ENCODE measurements at regions not wholly inside any gene's neighbourhood (a gene's known extent, or its start where the extent isn't known, plus 50 kb on each side); places are given as distances from the start of the nearest gene placed in this dataset.
"Not testable (repeated sequence)": the region's sequence is repeated elsewhere in the genome, so short reads cannot be mapped to it uniquely, and the experiment has no call there.

DNA sequence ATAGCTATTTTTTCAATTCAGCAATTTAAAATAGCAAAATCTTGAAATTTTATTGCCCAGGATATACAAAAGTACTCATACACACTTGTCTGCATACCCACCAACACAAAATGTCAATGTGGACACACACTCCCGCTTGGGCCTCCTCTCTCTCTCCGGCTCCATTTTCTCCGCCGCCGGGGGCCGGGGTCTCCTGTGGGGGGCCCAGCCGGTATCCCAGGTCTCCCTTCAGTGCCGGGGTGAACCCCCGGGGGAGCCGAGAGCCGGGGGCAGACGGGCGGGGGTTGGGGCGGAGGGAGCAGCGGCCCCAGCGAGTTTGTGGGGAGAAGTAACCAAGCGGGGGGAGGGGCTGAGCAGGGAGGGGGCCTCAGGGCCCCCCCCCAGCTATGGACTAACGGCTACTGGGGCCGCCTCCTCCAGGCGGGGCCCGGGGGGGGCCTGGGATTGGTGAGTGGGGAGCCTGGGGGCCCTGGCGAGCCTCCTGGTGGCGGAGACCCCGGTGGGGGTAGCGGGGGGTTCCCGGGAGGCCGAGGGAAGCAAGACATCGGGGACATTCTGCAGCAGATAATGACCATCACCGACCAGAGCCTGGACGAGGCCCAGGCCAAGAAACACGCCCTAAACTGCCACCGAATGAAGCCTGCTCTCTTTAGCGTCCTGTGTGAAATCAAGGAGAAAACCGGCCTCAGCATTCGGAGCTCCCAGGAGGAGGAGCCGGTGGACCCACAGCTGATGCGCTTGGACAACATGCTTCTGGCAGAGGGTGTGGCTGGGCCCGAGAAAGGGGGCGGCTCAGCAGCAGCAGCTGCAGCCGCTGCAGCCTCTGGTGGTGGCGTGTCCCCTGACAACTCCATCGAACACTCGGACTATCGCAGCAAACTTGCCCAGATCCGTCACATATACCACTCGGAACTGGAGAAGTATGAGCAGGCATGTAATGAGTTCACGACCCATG, 56.6 kb downstream of the CHST2 start:
- not testable (repeated sequence) for DNase-seq

DNA sequence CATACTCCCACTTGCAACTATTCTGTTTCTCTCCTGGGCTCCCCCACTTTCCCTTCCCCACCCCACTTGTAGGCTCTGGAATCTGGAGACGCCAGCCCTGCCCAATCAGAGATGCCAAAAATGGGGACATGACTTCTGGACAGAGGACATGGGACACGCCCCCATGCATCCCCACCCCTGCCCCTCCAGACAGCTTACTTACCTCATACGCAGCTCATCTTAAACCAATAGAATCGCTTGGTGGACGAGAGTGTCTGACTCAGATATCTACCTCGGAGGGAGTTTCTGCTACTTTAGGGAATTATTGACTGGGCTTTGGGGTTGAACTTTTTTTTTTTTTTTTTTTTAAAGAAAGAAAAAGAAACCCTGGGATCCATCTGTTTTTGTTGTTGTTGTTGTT, 58.4 kb downstream of the CHST2 start:
- not testable (repeated sequence) for DNase-seq

GRCh38 chr3:143178775-143179548, 59.4 kb downstream of the CHST2 start:
- DNase-seq: not testable (repeated sequence)

- DNase-seq: no peak
These were observed 60.0 kb downstream of the CHST2 start for GRCh38 chr3:143179603-143180002.

GRCh38 chr3:143180860-143181259, 61.3 kb downstream of the CHST2 start:
- not testable (repeated sequence) for DNase-seq

GRCh38 chr3:143181977-143182376, 62.4 kb downstream of the CHST2 start:
- DNase-seq: not testable (repeated sequence)

DNA sequence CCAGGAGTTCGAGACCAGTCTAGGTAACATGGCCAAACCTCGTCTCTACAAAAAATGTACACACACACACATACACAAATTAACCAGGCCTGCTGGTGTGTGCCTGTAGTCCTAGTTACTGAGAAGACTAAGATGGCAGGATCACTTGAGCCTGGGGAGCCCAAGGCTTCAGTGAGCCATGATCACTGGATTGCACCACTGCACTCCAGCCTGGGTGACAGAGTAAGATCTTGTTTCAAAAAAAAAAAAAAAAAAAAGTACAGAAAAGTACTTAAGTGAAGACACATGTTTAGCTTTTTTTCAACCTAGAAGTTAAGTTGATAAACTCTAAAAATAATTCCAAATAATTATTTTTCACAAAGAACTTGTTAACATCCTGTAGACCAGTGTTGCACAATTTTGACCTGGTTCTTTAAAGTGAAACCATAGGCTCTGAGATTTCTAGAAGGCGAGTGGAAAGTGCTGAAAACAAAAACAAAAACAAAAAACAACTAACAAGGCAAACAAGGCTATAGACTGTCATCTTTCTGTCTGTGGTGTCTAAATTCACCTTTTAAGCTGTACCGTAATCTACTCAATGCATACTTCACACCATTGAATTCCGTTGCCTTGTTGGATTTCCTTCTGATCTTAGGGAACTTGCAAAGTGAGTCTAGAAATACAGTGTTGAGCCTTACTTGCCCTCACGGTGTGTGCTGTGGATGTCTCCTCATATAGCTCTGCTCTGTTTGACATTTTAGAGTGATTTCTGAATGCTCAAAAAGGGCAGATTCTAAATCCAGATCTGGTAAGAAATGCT, 63.5 kb downstream of the CHST2 start:
- DNase-seq: no peak

GRCh38 chr3:143183665-143183964, 64.0 kb downstream of the CHST2 start:
- DNase-seq: no peak

DNA sequence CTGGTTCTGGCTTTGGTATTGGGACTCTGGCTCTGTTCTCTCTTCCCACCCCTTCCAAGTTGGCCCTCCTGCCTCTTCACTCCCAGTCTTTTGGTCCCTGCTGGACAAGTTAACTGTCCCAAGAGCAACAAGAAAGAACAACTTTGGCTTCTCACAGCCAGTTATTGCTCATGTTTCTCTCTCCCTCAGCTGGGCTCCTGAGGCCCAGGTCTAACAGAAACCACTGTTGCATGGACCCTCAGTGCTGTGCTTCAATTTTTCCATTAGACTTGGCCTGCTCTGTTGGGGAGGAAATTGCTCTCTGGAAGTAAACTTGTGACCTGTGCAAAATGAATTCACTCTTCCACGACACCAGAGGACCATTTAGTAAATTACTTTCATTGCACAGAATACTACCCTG, 64.5 kb downstream of the CHST2 start:
- DNase-seq: no peak

GRCh38 chr3:143185401-143185800, 65.8 kb downstream of the CHST2 start:
- DNase-seq: no peak

DNA sequence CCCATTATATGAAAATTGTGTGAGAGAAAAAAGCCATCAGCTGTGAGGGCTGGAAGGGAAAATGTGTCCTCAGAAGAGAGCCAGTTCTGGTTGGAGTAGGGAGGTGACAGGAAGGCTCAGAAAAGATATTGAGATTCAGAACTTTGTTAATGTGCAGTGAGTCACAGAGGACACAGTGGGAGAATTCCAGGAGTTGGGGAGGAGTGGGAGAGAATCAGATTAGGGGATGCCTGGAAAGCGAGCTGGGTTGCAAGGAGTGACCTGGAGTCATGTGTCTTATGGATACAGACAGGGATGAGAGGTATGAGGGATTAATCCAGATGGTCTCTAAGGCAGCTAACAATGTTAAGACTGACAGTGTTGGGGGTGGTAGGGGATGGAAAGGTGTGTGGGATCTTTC, 67.5 kb downstream of the CHST2 start:
- DNase-seq: no peak

- no peak for DNase-seq
These were observed 69.3 kb downstream of the CHST2 start for GRCh38 chr3:143188881-143189280.

- DNase-seq: no peak
These were observed 70.5 kb downstream of the CHST2 start for GRCh38 chr3:143190101-143190500.

DNA sequence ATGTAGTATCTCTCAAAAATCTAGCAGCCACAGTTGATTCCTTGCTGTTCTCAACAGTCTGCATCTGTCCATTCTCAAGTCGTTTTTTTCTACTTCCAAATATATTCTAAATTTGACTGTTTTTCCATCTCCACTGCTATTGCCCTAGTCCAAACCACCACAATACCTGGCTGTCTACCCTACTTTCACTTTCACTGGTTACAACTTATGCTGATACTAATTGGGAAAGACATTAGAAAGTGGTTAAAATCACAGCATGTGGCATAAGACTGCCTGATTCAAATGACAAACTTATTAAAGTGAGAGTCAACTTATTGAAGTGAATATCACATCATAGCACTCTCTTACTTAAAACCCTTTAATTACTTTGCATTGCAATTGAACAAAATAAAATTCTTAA, 72.6 kb downstream of the CHST2 start:
- DNase-seq: no peak

GRCh38 chr3:143200001-143200924, 80.7 kb downstream of the CHST2 start:
- no peak for DNase-seq

- no peak for DNase-seq
These were observed 81.5 kb downstream of the CHST2 start for GRCh38 chr3:143201045-143201444.

GRCh38 chr3:143201870-143202752, 82.5 kb downstream of the CHST2 start:
- no peak for DNase-seq

- no peak for DNase-seq
These were observed 83.6 kb downstream of the CHST2 start for GRCh38 chr3:143203142-143203541.

GRCh38 chr3:143203848-143204247, 84.3 kb downstream of the CHST2 start:
- no peak for DNase-seq

- no peak for DNase-seq
These were observed 87.4 kb downstream of the CHST2 start for GRCh38 chr3:143206955-143207337.

DNA sequence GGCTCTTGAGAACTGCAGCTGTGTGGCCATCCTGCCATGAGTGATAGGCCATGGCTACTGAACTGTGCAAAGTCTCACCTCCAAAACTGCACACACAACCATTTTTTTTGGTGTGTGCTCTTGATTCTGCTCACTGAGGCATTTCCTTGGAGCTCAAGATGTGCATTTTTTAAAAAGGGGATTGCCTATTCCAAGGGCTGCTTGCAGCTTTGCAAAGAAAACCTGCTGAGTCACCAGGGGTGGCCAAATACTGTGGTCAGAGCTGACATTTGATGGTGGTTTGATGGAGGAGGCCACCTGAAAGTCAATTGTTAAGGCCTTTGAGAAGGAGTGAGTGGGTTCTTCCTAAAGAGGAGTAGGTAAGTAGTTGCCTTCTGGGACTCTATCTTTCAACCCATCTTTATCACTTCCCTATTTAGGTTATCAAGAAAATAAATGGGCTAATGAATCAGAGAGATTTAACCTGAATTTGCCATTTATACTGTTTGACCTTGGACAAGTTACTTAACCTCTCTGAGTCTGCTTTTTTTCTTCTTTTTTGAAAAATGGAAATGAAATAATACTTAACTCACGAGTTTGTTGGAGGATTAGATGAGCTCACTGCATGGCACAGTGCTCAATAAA, 87.9 kb downstream of the CHST2 start:
- DNase-seq: peak; percentile 18
